ENCODE measurements at regions not wholly inside any gene's neighbourhood (a gene's known extent, or its start where the extent isn't known, plus 50 kb on each side); places are given as distances from the start of the nearest gene placed in this dataset.

- no peak for DNase-seq
Observed at GRCh38 chr4:167711517-167711916, 380.8 kb upstream of the ANXA10 start.

GRCh38 chr4:167713756-167714155, 378.6 kb upstream of the ANXA10 start:
- DNase-seq: no peak

DNA sequence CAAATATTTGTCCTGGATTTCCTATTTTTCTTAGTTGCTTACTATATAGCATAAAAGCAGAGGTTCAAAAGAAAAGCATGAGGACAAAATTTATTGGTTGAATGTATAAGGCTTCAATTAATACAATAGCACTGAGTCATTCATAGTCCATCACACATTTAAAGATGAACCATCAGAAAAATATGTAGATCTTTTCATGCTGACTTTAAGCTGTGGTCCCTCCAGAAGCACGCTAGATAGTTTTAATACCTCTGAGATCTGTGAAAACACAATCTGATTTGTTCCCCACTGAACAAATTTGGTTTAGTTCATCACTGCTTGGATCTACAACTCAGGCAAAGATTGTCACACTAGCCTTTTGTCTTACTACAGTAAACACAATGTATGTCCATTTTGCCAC, 377.2 kb upstream of the ANXA10 start:
- DNase-seq: no peak

DNA sequence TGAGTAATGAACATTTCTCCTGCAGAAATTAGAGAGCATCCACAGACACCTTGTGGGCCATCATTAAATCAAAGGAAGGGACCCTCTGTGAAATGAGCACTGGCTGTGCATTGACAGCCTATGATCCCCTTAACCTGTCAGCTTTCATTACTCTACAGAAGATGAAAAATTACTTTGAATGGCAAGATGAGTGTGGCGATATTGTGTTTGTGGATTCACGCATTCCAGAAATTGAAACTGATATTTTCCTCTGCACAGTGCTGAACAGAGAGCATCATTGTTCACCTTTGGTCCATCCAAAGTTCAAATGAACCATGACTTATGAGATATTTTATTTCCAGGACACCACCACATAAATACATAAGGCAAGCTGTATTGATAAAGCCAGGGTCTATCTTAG, 374.8 kb upstream of the ANXA10 start:
- DNase-seq: no peak

DNA sequence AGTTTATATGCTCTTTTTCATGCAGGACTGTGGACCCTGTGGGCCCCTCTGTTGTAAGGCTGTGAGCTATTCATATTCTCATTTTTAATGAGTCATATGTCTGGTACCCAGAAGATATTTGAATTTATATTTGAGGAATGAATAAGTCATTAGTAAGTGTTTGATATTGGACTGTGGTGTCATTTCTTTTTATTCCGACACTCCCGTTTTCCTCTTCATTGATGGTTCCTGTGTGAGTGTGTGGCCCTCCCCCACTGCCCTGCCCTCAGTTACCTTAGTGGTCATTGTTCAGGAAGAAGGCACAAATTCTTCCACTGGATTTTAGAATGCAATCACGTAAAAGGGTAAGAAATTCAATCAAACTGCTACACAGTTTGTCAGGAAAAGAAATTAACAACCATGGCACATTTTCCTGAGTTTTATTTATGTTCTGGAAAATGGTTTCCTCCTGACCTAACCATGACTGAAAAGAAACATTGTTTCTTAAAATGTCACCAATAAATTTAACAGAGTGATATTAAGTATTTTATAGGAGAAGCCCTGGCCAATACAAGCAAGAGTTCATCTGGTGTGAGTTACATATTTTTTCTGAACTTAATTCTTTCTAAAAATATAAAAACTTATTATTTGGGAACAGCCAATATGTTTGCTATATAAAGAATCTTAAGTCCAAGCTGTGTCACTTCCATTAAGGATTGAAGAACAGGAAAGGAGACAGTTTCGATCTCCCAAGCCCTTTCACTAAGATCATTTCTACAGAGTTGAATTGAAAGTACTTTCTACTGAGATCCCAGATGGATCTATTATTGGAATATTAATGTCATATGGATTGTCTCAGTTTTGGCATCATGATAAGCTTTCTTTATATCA, 370.5 kb upstream of the ANXA10 start:
- DNase-seq: no peak

- no peak for DNase-seq
Observed at GRCh38 chr4:167722487-167722808, 369.9 kb upstream of the ANXA10 start.

DNA sequence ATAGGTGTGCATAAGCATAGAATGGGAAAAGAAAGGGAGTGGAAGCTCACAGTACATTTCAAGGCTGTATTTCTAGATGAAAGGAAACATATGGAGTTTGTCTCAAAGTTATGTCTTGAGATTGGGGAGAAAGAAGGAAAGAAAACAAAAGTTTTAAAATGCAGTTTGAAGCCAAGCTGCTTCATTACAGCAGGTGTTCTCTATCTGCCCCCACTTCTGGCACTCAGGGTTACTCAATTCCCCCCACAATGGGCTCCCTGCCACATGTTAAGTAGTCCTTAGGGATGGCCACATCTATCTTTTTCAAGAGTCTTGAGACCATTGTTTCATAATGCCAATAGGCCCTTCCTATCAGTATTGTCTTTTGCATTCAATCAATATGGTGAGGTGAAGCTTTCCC, 367.4 kb upstream of the ANXA10 start:
- DNase-seq: no peak

DNA sequence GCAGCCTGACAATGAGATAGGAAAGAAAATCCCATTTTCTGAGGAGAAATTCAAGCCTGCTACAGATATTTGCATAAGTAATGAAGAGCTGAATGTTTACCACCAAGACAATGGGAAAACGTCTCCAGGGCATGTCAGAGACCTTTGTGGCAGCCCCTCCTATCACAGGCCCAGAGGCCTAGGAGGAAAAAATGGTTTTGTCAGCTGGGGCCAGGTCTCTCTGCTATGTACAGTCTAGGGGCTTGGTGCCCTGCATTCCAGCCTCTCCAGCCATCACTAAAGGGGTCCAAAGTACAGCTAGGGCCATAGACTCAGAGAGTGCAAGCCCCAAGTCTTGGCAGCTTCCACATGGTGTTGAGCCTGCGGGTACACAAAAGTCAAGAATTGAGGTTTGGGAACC, 361.6 kb upstream of the ANXA10 start:
- DNase-seq: no peak

- DNase-seq: no peak
Observed at GRCh38 chr4:167745024-167745687, 347.2 kb upstream of the ANXA10 start.

GRCh38 chr4:167767281-167767680, 325.1 kb upstream of the ANXA10 start:
- no peak for DNase-seq

DNA sequence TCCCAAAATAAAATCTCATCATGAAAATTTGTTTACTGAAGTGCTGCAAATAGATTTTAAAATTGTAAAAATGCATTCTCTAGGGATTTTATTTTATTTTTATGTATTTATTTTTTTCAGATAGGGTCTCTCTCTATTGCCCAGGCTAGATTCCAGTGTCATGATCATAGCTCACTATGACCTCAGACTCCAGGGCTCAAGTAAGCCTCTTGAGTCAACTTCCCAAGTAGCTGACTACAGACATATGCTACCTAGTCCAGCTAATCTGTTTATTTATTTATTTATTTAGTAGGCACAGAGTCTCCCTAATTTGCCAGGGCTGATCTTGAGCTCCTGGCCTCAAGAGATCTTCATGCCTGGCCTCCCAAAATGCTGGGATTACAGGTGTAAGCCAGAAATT, 317.7 kb upstream of the ANXA10 start:
- no peak for DNase-seq

- no peak for DNase-seq
Observed at GRCh38 chr4:167775375-167775774, 317.0 kb upstream of the ANXA10 start.

DNA sequence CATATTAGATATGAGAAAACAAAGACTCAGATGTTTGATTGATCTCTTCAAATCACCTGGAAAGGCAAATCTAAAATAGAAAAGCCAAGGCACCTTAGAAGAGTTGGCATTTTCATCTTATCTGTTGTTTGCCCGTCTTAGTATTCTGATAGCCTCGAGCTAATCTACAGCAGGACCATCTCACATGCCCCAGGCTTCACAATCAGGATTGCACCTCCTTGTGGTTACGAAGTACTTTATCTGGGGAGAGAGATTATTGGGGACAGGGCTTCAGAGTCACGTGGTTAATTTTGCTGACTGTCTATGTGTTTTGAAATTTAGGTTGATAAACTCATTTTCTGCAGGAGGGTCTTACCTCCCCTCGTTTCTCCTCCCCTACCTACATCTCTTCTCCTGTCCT, 313.1 kb upstream of the ANXA10 start:
- DNase-seq: no peak

DNA sequence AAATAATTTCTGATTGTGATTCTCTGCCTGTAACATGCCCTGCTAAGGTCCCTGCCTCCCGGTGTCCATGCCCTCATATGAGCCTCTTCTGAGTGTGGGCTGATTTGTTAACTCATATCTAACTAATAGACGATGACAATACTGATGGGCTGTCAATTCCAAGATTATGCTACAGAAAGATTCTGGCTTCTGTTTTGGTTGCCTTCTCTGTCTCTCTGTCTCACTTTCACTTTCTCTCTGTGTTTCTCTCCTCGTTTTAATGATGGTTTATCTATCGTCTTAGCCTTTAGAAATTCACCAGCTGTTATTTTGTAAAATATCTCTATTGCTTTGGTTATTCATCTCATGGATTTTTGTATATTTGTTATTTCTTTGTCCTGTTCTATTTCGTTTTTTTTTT, 312.5 kb upstream of the ANXA10 start:
- no peak for DNase-seq

DNA sequence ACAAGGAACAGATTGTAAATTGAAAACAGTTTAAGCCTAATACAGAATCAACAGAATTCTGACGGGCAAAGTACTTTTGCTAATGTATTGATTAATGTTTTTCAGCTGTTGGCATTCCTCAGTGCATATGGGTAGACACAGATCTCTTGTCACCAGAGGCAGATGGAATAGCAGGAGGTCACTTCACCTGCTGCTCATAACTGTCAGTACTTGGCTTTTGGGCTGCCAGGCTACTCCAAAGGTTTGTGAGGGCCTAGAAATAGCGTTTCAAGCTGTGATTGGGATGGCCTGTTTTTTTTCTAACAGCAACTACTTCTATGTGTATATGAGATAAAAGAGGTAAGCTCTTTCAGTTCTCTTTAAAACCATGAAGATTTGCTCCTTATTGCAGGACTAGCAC, 307.5 kb upstream of the ANXA10 start:
- no peak for DNase-seq

GRCh38 chr4:167785523-167785922, 306.8 kb upstream of the ANXA10 start:
- DNase-seq: no peak

- DNase-seq: no peak
Observed at GRCh38 chr4:167786504-167786903, 305.8 kb upstream of the ANXA10 start.

- DNase-seq: no peak
Observed at GRCh38 chr4:167787231-167787630, 305.1 kb upstream of the ANXA10 start.

DNA sequence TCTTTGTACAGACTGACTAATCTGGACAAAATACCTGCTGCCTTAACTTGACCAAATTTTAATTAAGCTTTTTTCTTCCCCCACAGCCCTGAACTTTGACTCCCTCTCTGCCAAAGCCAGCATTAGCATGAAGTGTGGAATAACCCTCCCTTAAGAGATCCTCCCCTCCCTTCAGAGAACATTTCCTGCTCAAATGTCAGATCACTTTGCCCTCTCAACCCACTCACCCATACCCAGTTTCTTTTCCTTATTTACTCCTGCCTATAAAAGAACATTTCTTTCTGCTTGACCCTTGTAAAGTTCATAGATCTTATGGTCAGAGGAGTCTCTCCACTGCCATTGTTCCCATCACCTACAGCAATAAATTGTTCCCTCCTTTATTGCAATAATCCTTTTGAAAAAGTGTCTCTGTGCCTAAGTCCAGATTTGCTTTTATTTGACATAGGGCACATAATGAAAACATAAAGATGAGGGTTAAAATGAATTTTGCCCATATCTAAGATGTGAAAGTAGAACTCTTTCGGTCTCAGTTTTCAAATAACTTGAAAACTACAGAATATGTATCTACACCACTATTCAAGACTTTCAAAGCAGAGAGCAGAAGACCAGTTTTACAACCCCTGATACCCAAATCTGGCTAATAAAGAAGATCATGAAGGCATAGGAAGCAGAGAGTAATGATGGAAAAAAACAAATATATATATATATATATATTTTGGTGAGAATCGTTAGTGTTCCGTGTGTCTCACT, 289.7 kb upstream of the ANXA10 start:
- DNase-seq: no peak

GRCh38 chr4:167811958-167812357, 280.4 kb upstream of the ANXA10 start:
- DNase-seq: no peak

DNA sequence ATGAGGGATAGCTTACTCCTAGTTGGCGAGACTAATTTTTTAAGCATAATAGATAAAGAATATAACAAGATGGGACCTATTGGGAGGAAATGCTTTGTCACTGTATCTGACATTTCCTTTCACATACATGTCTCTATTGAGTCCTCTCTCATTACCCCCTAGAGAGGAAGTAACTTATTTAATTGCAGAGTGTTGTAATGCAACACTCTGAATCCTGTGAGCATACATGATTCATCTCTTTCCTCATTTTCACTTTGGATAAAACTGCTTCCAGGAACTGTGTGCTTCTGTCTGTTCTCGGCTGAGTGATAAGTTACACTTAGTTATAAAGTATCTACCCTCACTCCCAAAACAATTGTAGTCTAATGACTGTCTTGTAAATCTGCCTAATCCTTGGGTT, 266.1 kb upstream of the ANXA10 start:
- DNase-seq: no peak

- no peak for DNase-seq
Observed at GRCh38 chr4:167831855-167832254, 260.5 kb upstream of the ANXA10 start.

- no peak for DNase-seq
Observed at GRCh38 chr4:167838686-167839085, 253.7 kb upstream of the ANXA10 start.

GRCh38 chr4:167842487-167842886, 249.8 kb upstream of the ANXA10 start:
- no peak for DNase-seq

Data from stimulated activated CD4-positive, alpha-beta T cell treated with anti-CD3 and anti-CD28 coated beads, Interleukin-15, amount 100 ng/mL, for 24 hours (primary cell).